KMS-11 (cell line): ENCODE measurements at regions not wholly inside any gene's neighbourhood (a gene's known extent, or its start where the extent isn't known, plus 50 kb on each side); places are given as distances from the start of the nearest gene placed in this dataset.

ENCODE experiments used
- H2AFZ ChIP-seq: fragments of 200-600 bp; sonication (generic); 2 replicates; pipeline ENCODE4 v1.6.1; 2016; ENCODE audit warnings: antibody characterized with exemption, mixed run types, low read depth
- H3K27ac ChIP-seq: fragments of 200-600 bp; sonication (generic); 2 replicates; pipeline ENCODE4 v1.6.1; 2016; ENCODE audit warnings: mild to moderate bottlenecking, mixed run types
- H3K27me3 ChIP-seq: fragments of 200-600 bp; sonication (generic); 2 replicates; pipeline ENCODE4 v1.6.1; 2017; ENCODE audit warnings: mild to moderate bottlenecking, low read depth, mixed run types, moderate library complexity; ENCODE audit not compliant: insufficient read depth
- H3K36me3 ChIP-seq: fragments of 200-600 bp; sonication (generic); 2 replicates; pipeline ENCODE4 v1.6.1; 2017; ENCODE audit warnings: mild to moderate bottlenecking, mixed run types; ENCODE audit not compliant: insufficient read depth
- H3K4me1 ChIP-seq: fragments of 200-600 bp; sonication (generic); 2 replicates; pipeline ENCODE4 v1.6.1; 2016; ENCODE audit warnings: mild to moderate bottlenecking, low read depth, mixed run types; ENCODE audit not compliant: poor library complexity, severe bottlenecking
- H3K4me2 ChIP-seq: fragments of 200-600 bp; sonication (generic); 2 replicates; pipeline ENCODE4 v1.7.0; 2016; ENCODE audit warnings: mild to moderate bottlenecking, mixed run types
- H3K4me3 ChIP-seq: fragments of 200-600 bp; sonication (generic); IDR thresholded peaks from 2 replicates; pipeline ENCODE4 v1.6.1; 2017; ENCODE audit warnings: low read depth, low read length, mixed read lengths; ENCODE audit not compliant: insufficient read depth
- H3K79me2 ChIP-seq: fragments of 200-600 bp; sonication (generic); 2 replicates; pipeline ENCODE4 v1.6.1; 2016; ENCODE audit warnings: low read depth, mixed run types; ENCODE audit not compliant: insufficient read depth
- H3K9ac ChIP-seq: fragments of 200-600 bp; sonication (generic); 2 replicates; pipeline ENCODE4 v1.6.1; 2016; ENCODE audit warnings: mild to moderate bottlenecking, mixed run types
- H4K20me1 ChIP-seq: fragments of 200-600 bp; sonication (generic); 2 replicates; pipeline ENCODE4 v1.6.1; 2016; ENCODE audit warnings: mild to moderate bottlenecking, mixed run types; ENCODE audit not compliant: insufficient read depth
- CTCF ChIP-seq: fragments of 200-600 bp; sonication (generic); conservative IDR thresholded peaks from 2 replicates; pipeline ENCODE4 v1.6.1; 2017; ENCODE audit warnings: low read depth, mild to moderate bottlenecking, antibody characterized with exemption, low read length, moderate library complexity, mixed read lengths

DNA sequence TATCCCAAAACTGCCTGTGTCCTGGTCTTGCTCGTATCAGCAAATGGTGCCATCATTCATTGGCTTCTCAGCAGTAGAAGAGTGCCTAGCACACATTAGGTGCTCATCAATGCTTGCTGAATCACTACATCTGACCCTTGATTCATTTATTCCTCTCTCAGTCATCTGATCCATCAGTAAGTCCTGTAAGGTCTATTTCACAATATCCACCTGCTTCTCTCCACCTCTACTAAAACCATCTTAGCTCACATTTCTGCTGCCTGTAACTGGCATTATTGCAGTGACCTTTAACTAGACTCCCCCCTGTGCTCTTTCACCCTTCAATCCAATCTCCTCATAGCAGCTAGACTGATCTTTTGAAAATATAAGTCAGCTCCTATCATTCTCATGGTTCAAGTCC, 387.6 kb upstream of the SPRED2 start:
- H2AFZ ChIP-seq: no peak overlapping the region
- no peak overlapping the region for H3K27ac ChIP-seq
- H3K79me2 ChIP-seq: no peaks in the 10 kb centered on the region
- no peak overlapping the region for H3K9ac ChIP-seq
- no peak overlapping the region for H3K4me3 ChIP-seq
- no peak overlapping the region for H3K4me2 ChIP-seq
- no peaks in the 10 kb centered on the region for H3K27me3 ChIP-seq
- no peaks in the 10 kb centered on the region for H4K20me1 ChIP-seq
- no peaks in the 10 kb centered on the region for H3K36me3 ChIP-seq
- no peaks in the 10 kb centered on the region for H3K4me1 ChIP-seq
- no peak for TF ChIP-seq CTCF

- Histone ChIP-seq H3K27me3 (no peaks in the 10 kb centered on the region), H4K20me1 (no peaks in the 10 kb centered on the region), H3K4me2 (no peak overlapping the region), H3K9ac (no peak overlapping the region), H3K79me2 (no peaks in the 10 kb centered on the region), H3K4me1 (no peaks in the 10 kb centered on the region), H3K27ac (no peak overlapping the region), H3K4me3 (no peak overlapping the region), H2AFZ (no peak overlapping the region), H3K36me3 (no peaks in the 10 kb centered on the region)
- no peak for TF ChIP-seq CTCF
Measured at GRCh38 chr2:65818873-65819451, 386.6 kb upstream of the SPRED2 start.

- no peaks in the 10 kb centered on the region for H3K4me1 ChIP-seq
- no peaks in the 10 kb centered on the region for H3K36me3 ChIP-seq
- H3K4me3 ChIP-seq: no peak overlapping the region
- H4K20me1 ChIP-seq: no peaks in the 10 kb centered on the region
- no peaks in the 10 kb centered on the region for H3K79me2 ChIP-seq
- no peak overlapping the region for H3K9ac ChIP-seq
- H3K27ac ChIP-seq: no peak overlapping the region
- no peak overlapping the region for H3K4me2 ChIP-seq
- H2AFZ ChIP-seq: no peak overlapping the region
- no peak for TF ChIP-seq CTCF
- no peaks in the 10 kb centered on the region for H3K27me3 ChIP-seq
Measured at GRCh38 chr2:65813631-65814173, 381.3 kb upstream of the SPRED2 start.

DNA sequence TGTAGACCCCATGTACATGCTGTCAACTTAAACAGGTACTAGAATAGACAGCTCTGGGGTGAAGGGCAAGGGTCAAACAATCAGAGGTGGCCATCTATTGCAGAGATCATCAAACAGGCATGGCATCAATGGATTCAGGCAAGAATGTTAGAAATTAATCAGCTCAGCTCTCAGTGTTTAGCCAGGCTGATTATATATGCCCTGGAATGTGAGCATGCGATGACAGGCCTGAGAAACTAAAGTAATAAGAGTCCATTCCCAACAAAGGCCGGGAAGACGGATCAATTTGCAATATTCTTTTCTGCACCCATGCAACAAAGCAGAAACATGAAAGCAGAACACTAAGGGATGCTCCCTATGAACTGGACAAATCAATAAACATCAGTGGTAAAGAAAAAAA, 380.5 kb upstream of the SPRED2 start:
- H3K27ac ChIP-seq: no peak overlapping the region
- no peak overlapping the region for H3K9ac ChIP-seq
- H3K79me2 ChIP-seq: no peaks in the 10 kb centered on the region
- H3K36me3 ChIP-seq: no peaks in the 10 kb centered on the region
- H4K20me1 ChIP-seq: no peaks in the 10 kb centered on the region
- H2AFZ ChIP-seq: no peak overlapping the region
- H3K27me3 ChIP-seq: no peaks in the 10 kb centered on the region
- H3K4me1 ChIP-seq: no peaks in the 10 kb centered on the region
- no peak overlapping the region for H3K4me2 ChIP-seq
- no peak for TF ChIP-seq CTCF
- no peak overlapping the region for H3K4me3 ChIP-seq
